ENCODE measurements at regions not wholly inside any gene's neighbourhood (a gene's known extent, or its start where the extent isn't known, plus 50 kb on each side); places are given as distances from the start of the nearest gene placed in this dataset.

DNA sequence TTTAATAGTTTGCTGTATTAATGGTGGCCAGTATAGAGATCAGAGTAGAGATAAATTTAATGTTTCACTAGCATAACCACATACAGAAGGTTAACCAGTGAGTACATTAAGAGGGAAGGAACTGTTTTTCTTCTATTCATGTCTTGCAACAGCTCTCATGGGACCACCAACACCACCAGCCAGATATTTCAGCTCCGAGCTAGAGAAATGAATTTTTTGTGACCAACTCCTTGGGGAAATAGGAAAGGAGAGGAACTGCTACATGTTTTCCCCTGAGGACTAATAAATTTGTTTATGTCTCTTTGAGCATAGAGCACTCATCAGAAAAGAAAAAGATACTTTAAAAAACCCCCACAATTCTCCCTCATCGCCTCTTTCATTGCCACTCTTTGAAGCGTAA is 247.5 kb downstream of the MBNL1 start:
- TF ChIP-seq TCF12 (IDR thresholded peaks at IDR 0.05; ENCODE audit: low read depth) = no peak
- no peak for TF ChIP-seq CEBPB (IDR thresholded peaks at IDR 0.05)
- no peak for TF ChIP-seq ZBTB7A (IDR thresholded peaks at IDR 0.05; ENCODE audit: low read depth)
- TF ChIP-seq CREB1 (IDR thresholded peaks at IDR 0.05; ENCODE audit: low read depth) = no peak
- TF ChIP-seq, protein P1, sequence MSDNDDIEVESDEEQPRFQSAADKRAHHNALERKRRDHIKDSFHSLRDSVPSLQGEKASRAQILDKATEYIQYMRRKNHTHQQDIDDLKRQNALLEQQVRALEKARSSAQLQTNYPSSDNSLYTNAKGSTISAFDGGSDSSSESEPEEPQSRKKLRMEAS (IDR thresholded peaks at IDR 0.05) = no peak
- no peak for TF ChIP-seq USF1 (IDR thresholded peaks at IDR 0.05)
- no peak for TF ChIP-seq FOXM1 (IDR thresholded peaks at IDR 0.05; ENCODE audit: borderline replicate concordance, low read depth)
- TF ChIP-seq REST (IDR thresholded peaks at IDR 0.05; ENCODE audit: low read depth) = no peak
- TF ChIP-seq TEAD4 (IDR thresholded peaks at IDR 0.05) = no peak

- no peak for TF ChIP-seq RAD21 (IDR thresholded peaks at IDR 0.05; ENCODE audit: low read depth)
- TF ChIP-seq USF1 (IDR thresholded peaks at IDR 0.05) = no peak
- no peak for TF ChIP-seq TCF12 (IDR thresholded peaks at IDR 0.05; ENCODE audit: low read depth)
Measured at GRCh38 chr3:152517502-152517901, 248.8 kb downstream of the MBNL1 start.

DNA sequence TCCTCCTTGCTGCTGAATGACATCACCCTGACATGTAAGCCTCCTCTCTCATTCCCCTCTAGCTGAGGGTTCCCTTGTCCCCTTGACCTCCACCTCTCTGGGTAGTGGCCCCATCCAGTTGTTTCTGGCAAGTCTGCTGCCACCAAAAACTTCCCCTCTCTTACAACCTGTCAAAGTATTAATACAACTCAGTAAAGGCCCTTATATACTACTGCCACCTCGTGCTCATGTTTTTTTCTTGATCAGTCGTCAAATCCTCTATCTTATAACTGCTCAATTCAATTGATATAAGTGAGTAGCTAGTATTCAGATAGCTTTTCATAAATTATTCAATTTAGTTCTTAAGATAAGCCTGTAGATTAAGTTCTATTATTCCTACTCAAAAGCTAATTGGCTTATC is 249.6 kb downstream of the MBNL1 start:
- TF ChIP-seq USF1 (IDR thresholded peaks at IDR 0.05) (no peak), REST (IDR thresholded peaks at IDR 0.05; ENCODE audit: low read depth) (no peak), TEAD4 (IDR thresholded peaks at IDR 0.05) (no peak), CREB1 (IDR thresholded peaks at IDR 0.05; ENCODE audit: low read depth) (no peak), ZBTB7A (IDR thresholded peaks at IDR 0.05; ENCODE audit: low read depth) (no peak), NFIC (IDR thresholded peaks at IDR 0.05) (no peak), RAD21 (IDR thresholded peaks at IDR 0.05; ENCODE audit: low read depth) (no peak), YY1 (IDR thresholded peaks at IDR 0.05; ENCODE audit: low read depth) (no peak), EP300 (IDR thresholded peaks at IDR 0.05; ENCODE audit: borderline replicate concordance) (no peak), CEBPB (IDR thresholded peaks at IDR 0.05) (no peak), TCF12 (IDR thresholded peaks at IDR 0.05; ENCODE audit: low read depth) (no peak), FOXM1 (IDR thresholded peaks at IDR 0.05; ENCODE audit: borderline replicate concordance, low read depth) (no peak), EGR1 (IDR thresholded peaks at IDR 0.05) (no peak), TAF1 (IDR thresholded peaks at IDR 0.05; ENCODE audit: low read depth) (no peak)
- TF ChIP-seq, protein P1 (IDR thresholded peaks at IDR 0.05) = no peak

DNA sequence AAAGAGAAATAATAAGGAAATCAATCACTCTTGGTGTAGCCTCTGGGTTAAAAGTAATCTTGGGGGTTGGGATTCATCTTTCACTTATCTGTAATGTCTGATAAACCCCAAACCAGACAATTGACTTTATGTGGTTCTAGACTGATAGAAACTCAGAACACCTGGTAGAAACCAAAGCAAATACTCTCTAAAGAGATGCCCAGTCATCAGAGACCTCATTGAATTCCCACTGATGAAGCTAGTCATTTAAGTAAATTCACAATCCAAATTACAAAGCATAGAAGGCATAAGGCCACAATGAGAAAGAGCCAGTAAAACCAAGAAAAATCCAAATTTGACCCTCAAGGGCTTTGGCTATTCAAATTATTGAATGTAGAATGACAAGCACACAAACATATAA is 250.6 kb downstream of the MBNL1 start:
- TF ChIP-seq CREB1 (IDR thresholded peaks at IDR 0.05; ENCODE audit: low read depth) (no peak), EP300 (IDR thresholded peaks at IDR 0.05; ENCODE audit: borderline replicate concordance) (no peak), TEAD4 (IDR thresholded peaks at IDR 0.05) (no peak), USF1 (IDR thresholded peaks at IDR 0.05) (no peak), REST (IDR thresholded peaks at IDR 0.05; ENCODE audit: low read depth) (no peak), YY1 (IDR thresholded peaks at IDR 0.05; ENCODE audit: low read depth) (no peak), FOXM1 (IDR thresholded peaks at IDR 0.05; ENCODE audit: borderline replicate concordance, low read depth) (no peak), EGR1 (IDR thresholded peaks at IDR 0.05) (no peak), ZBTB7A (IDR thresholded peaks at IDR 0.05; ENCODE audit: low read depth) (no peak), NFIC (IDR thresholded peaks at IDR 0.05) (no peak), TAF1 (IDR thresholded peaks at IDR 0.05; ENCODE audit: low read depth) (no peak), RAD21 (IDR thresholded peaks at IDR 0.05; ENCODE audit: low read depth) (no peak), CEBPB (IDR thresholded peaks at IDR 0.05) (no peak)
- TF ChIP-seq, protein P1 (IDR thresholded peaks at IDR 0.05) = no peak
